Calu3 (cell line): ENCODE measurements at regions not wholly inside any gene's neighbourhood (a gene's known extent, or its start where the extent isn't known, plus 50 kb on each side); places are given as distances from the start of the nearest gene placed in this dataset.

Source experiments
- BruUV-seq: library from RNA; stranded (reverse); fragments of 400-500 nt; replicated peaks from 2 replicates; lab custom pipeline; 2021; lab: Mats Ljungman, UMichigan
- CTCF ChIA-PET: fragments of 300-600 bp; sonication (Branson Sonifier 250); formaldehyde crosslinking; loops from one replicate; lab custom pipeline; 2022; ENCODE audit warnings: antibody characterized with exemption; lab: Charles Lee
- DNase-seq: peaks from one replicate; pipeline ENCODE4 v3.0.0; 2022
- H3K27ac Mint-ChIP-seq: one replicate; pipeline ENCODE4 v1.8.0; 2022; ENCODE audit warnings: mixed read lengths; ENCODE audit not compliant: unreplicated experiment
- H3K27me3 Mint-ChIP-seq: one replicate; pipeline ENCODE4 v1.8.0; 2022; ENCODE audit warnings: mixed read lengths; ENCODE audit not compliant: unreplicated experiment
- H3K36me3 Mint-ChIP-seq: one replicate; pipeline ENCODE4 v1.8.0; 2022; ENCODE audit warnings: mild to moderate bottlenecking, moderate library complexity, mixed read lengths; ENCODE audit not compliant: insufficient read depth, unreplicated experiment
- H3K4me1 Mint-ChIP-seq: one replicate; pipeline ENCODE4 v1.8.0; 2022; ENCODE audit warnings: mild to moderate bottlenecking, low read depth, mixed read lengths; ENCODE audit not compliant: unreplicated experiment
- H3K4me3 Mint-ChIP-seq: one replicate; pipeline ENCODE4 v1.8.0; 2022; ENCODE audit warnings: mild to moderate bottlenecking, low read depth, moderate library complexity, mixed read lengths; ENCODE audit not compliant: unreplicated experiment
- H3K9me3 Mint-ChIP-seq: one replicate; pipeline ENCODE4 v1.8.0; 2022; ENCODE audit warnings: low read depth, mixed read lengths; ENCODE audit not compliant: unreplicated experiment
- CTCF ChIP-seq: fragments of 200-600 bp; IDR thresholded peaks from one replicate; pipeline ENCODE4 v1.8.0; 2022; ENCODE audit warnings: antibody characterized with exemption; ENCODE audit not compliant: unreplicated experiment
- intact Hi-C: fragments of 100-400 bp; cut with micrococcal nuclease; formaldehyde crosslinking; loops from one replicate; pipeline ENCODE4 v1.10.0; 2022; ENCODE audit not compliant: unreplicated experiment

GRCh38 chr4:159677521-159677920, 574.6 kb downstream of the RAPGEF2 start:
- H3K4me3 Mint-ChIP-seq, result no peak overlapping the region
- CTCF ChIA-PET, result no interaction called here
- no peaks in the 10 kb centered on the region for H3K4me1 Mint-ChIP-seq
- H3K9me3 Mint-ChIP-seq, result no peaks in the 10 kb centered on the region
- intact Hi-C loops, result no loop called here
- TF ChIP-seq CTCF, result no peak
- no peaks in the 10 kb centered on the region for H3K36me3 Mint-ChIP-seq
- H3K27me3 Mint-ChIP-seq, result no peaks in the 10 kb centered on the region
- BruUV-seq, result no TSS peak
- no peak overlapping the region for H3K27ac Mint-ChIP-seq
- no peak for DNase-seq

GRCh38 chr4:159682996-159683395, 580.1 kb downstream of the RAPGEF2 start:
- CTCF ChIA-PET, result no interaction called here
- Mint-ChIP-seq H3K4me3 (no peak overlapping the region), H3K36me3 (no peaks in the 10 kb centered on the region), H3K4me1 (peaks cover 11% of the 10 kb centered on the region), H3K27me3 (no peaks in the 10 kb centered on the region), H3K9me3 (no peaks in the 10 kb centered on the region), H3K27ac (no peak overlapping the region)
- no TSS peak for BruUV-seq
- DNase-seq, result no peak
- intact Hi-C loops, result no loop called here
- no peak for TF ChIP-seq CTCF

- no peak for DNase-seq
- no peak overlapping the region for H3K27ac Mint-ChIP-seq
These were observed 581.2 kb downstream of the RAPGEF2 start for GRCh38 chr4:159684061-159684460.

GRCh38 chr4:159685340-159686092, 582.6 kb downstream of the RAPGEF2 start:
- Mint-ChIP-seq H3K4me3 (no peak overlapping the region), H3K4me1 (peaks cover 11% of the 10 kb centered on the region), H3K27me3 (no peaks in the 10 kb centered on the region), H3K36me3 (no peaks in the 10 kb centered on the region), H3K27ac (no peak overlapping the region), H3K9me3 (no peaks in the 10 kb centered on the region)
- intact Hi-C loops, result no loop called here
- DNase-seq, result no peak
- CTCF ChIA-PET, result no interaction called here
- BruUV-seq, result no TSS peak
- TF ChIP-seq CTCF, result no peak

More at GRCh38 chr4:159684061-159684460, 581.2 kb downstream of the RAPGEF2 start:
- Mint-ChIP-seq H3K9me3 (no peaks in the 10 kb centered on the region), H3K4me1 (peaks cover 11% of the 10 kb centered on the region), H3K4me3 (no peak overlapping the region), H3K36me3 (no peaks in the 10 kb centered on the region), H3K27me3 (no peaks in the 10 kb centered on the region)
- intact Hi-C loops, result no loop called here
- no TSS peak for BruUV-seq
- no peak for TF ChIP-seq CTCF
- CTCF ChIA-PET, result no interaction called here
